Ovary (tissue), 3 donors: ENCODE measurements at regions not wholly inside any gene's neighbourhood (a gene's known extent, or its start where the extent isn't known, plus 50 kb on each side); places are given as distances from the start of the nearest gene placed in this dataset.

Source experiments
- CTCF ChIP-seq, 3 donors: fragments of 450-650 bp in 2 of 3; fragments of 200-600 bp in 1 of 3; IDR thresholded peaks; one replicate each; pipeline versions ENCODE4 v1.5.1 to v1.8.0; 2016 to 2022; ENCODE audit warnings: antibody characterized with exemption in 3 of 3, mild to moderate bottlenecking in 1 of 3
- EP300 ChIP-seq: sonication (generic); formaldehyde crosslinking; IDR thresholded peaks from one replicate; pipeline ENCODE4 v1.6.1; 2017; ENCODE audit warnings: antibody characterized with exemption
- POLR2A ChIP-seq: fragments of 450-650 bp; IDR thresholded peaks from one replicate; pipeline ENCODE4 v1.6.1; 2017; ENCODE audit warnings: antibody characterized with exemption, mild to moderate bottlenecking, moderate library complexity
- donor health status: DM: no; HTN: no; CAD: no.

GRCh38 chr2:42854207-42854818 is 61.9 kb upstream of the HAAO start:
- TF ChIP-seq CTCF (IDR thresholded peaks at IDR 0.05) (no peak), EP300 (no peak), POLR2A (no peak)
